IgD-negative memory B cell (primary cell): ENCODE measurements at regions not wholly inside any gene's neighbourhood (a gene's known extent, or its start where the extent isn't known, plus 50 kb on each side); places are given as distances from the start of the nearest gene placed in this dataset.

Experiments used
- H3K27ac Mint-ChIP-seq, 3 donors: one replicate each; pipeline ENCODE4 v1.8.0; 2020 to 2022; ENCODE audit warnings: mild to moderate bottlenecking in 3 of 3, mixed read lengths in 3 of 3, moderate library complexity in 1 of 3
- H3K27me3 Mint-ChIP-seq: one replicate; pipeline ENCODE4 v1.8.0; 2021; ENCODE audit warnings: mixed read lengths
- H3K36me3 Mint-ChIP-seq: one replicate; pipeline ENCODE4 v1.8.0; 2020; ENCODE audit warnings: mild to moderate bottlenecking, mixed read lengths
- H3K4me1 Mint-ChIP-seq, 3 donors: one replicate each; pipeline ENCODE4 v1.8.0; 2020 to 2022; ENCODE audit warnings: mixed read lengths in 3 of 3, mild to moderate bottlenecking in 1 of 3
- H3K4me3 Mint-ChIP-seq, 4 donors: one replicate each; pipeline ENCODE4 v1.8.0; 2020 to 2022; ENCODE audit warnings: mild to moderate bottlenecking in 4 of 4, mixed read lengths in 4 of 4, moderate library complexity in 3 of 4
- H3K9me3 Mint-ChIP-seq, 3 donors: one replicate each; pipeline ENCODE4 v1.8.0; 2020 to 2021; ENCODE audit warnings: mixed read lengths in 3 of 3, mild to moderate bottlenecking in 1 of 3

- Mint-ChIP-seq H3K27ac (no peak overlapping the region), H3K4me3 (no peak overlapping the region), H3K9me3 (no peaks in the 10 kb centered on the region), H3K27me3 (no peaks in the 10 kb centered on the region), H3K36me3 (no peaks in the 10 kb centered on the region), H3K4me1 (peaks cover 0 to 3% (median 0%) of the 10 kb centered on the region in 3 donors)
Observed at GRCh38 chr9:82601293-82601771, 461.6 kb downstream of the RASEF start.

DNA sequence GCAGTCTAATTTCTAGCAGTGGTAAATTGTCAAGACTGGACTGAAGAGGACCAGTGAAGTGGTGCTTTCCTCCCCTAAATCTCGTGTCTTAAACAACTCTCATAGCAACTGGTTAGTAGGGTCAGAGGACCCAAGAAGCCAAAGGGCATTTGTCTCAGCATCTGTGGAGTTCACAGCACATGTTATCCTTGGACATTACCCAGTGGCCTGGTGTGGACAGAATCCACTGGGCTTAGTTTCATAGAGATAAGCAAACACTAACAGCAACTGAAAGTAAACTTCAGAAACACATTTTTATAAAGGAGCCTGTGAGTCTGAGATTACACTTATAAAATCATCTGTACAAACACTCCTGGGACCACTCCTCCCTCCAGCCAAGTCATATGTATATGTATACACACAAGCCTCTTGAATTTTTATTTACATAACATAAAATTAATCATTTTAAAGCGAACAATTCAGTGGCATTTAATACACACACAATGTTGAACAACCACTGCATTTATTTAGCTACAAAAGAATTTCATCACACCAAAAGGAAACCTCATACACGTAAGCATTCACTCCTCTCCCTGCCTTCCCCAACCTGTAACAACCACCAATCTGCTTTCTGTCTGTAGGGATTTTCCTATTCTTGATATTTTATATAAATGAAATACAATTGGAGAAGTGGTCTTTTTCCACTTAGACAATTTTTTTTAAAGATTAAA is 457.8 kb downstream of the RASEF start:
- no peaks in the 10 kb centered on the region for H3K4me1 Mint-ChIP-seq
- H3K36me3 Mint-ChIP-seq: no peaks in the 10 kb centered on the region
- H3K27ac Mint-ChIP-seq: no peak overlapping the region
- H3K27me3 Mint-ChIP-seq: no peaks in the 10 kb centered on the region
- no peak overlapping the region for H3K4me3 Mint-ChIP-seq
- no peaks in the 10 kb centered on the region for H3K9me3 Mint-ChIP-seq

- Mint-ChIP-seq H3K4me1 (no peaks in the 10 kb centered on the region), H3K9me3 (no peaks in the 10 kb centered on the region), H3K4me3 (no peak overlapping the region), H3K27ac (no peak overlapping the region), H3K36me3 (no peaks in the 10 kb centered on the region), H3K27me3 (no peaks in the 10 kb centered on the region)
Observed at GRCh38 chr9:82605657-82606031, 457.3 kb downstream of the RASEF start.

GRCh38 chr9:82606071-82606470 is 456.9 kb downstream of the RASEF start:
- Mint-ChIP-seq H3K9me3 (no peaks in the 10 kb centered on the region), H3K27ac (no peak overlapping the region), H3K4me1 (no peaks in the 10 kb centered on the region)

GRCh38 chr9:82606492-82607382 is 456.2 kb downstream of the RASEF start:
- no peaks in the 10 kb centered on the region for H3K36me3 Mint-ChIP-seq
- H3K4me1 Mint-ChIP-seq: no peaks in the 10 kb centered on the region
- peak overlapping the region in 1 of 3 donors; percentile 23 for H3K27ac Mint-ChIP-seq
- H3K27me3 Mint-ChIP-seq: no peaks in the 10 kb centered on the region
- no peaks in the 10 kb centered on the region for H3K9me3 Mint-ChIP-seq
- H3K4me3 Mint-ChIP-seq: no peak overlapping the region

More at GRCh38 chr9:82606071-82606470, 456.9 kb downstream of the RASEF start:
- Mint-ChIP-seq H3K36me3 (no peaks in the 10 kb centered on the region), H3K4me3 (no peak overlapping the region), H3K27me3 (no peaks in the 10 kb centered on the region)

DNA sequence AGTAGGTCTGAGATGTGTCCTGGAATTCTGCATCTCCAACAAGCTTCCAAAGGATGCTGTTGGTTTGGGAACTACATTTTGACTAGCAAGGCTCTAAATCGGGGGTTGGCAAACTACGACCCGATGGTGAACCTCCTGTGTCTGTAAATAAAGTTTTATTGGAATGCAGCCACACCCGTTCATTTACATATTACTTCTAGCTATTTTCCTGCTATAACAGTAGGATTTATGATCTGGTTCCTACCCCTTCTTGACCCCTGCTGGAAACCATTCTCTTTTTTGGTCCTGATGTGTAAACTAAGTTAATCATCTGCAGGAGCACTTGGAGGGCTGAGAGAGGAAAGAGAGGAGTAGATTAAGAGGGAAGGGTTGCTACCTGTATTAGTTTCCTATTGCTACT is 454.5 kb downstream of the RASEF start:
- H3K27me3 Mint-ChIP-seq: no peaks in the 10 kb centered on the region
- no peak overlapping the region for H3K4me3 Mint-ChIP-seq
- no peaks in the 10 kb centered on the region for H3K36me3 Mint-ChIP-seq
- H3K4me1 Mint-ChIP-seq: no peaks in the 10 kb centered on the region
- no peaks in the 10 kb centered on the region for H3K9me3 Mint-ChIP-seq
- no peak overlapping the region for H3K27ac Mint-ChIP-seq

DNA sequence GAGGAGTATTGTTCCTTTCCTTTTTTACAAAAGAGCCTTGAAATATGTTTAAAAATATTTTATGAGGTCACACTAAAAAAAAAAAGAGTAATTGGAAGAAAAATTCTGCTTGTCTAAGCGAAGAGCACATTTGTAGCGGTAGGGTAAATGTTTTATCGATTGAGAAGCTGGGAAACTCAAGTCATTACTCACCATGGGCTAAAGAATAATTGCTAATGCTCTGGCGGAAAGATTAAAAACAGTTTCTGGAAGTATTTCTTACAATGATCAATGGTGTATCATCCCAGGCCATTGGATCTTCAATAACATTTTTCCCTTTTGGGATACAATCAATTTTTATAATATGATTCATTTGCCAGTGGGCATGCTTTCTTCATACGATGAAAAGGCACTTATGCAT is 450.0 kb downstream of the RASEF start:
- H3K36me3 Mint-ChIP-seq: no peaks in the 10 kb centered on the region
- no peaks in the 10 kb centered on the region for H3K9me3 Mint-ChIP-seq
- H3K4me1 Mint-ChIP-seq: no peaks in the 10 kb centered on the region
- no peak overlapping the region for H3K4me3 Mint-ChIP-seq
- H3K27ac Mint-ChIP-seq: no peak overlapping the region
- peaks cover under 1% of the 10 kb centered on the region for H3K27me3 Mint-ChIP-seq

GRCh38 chr9:82613498-82613897 is 449.4 kb downstream of the RASEF start:
- no peaks in the 10 kb centered on the region for H3K9me3 Mint-ChIP-seq
- peaks cover 1% of the 10 kb centered on the region for H3K27me3 Mint-ChIP-seq
- no peak overlapping the region for H3K27ac Mint-ChIP-seq
- H3K4me3 Mint-ChIP-seq: no peak overlapping the region
- H3K4me1 Mint-ChIP-seq: no peaks in the 10 kb centered on the region
- H3K36me3 Mint-ChIP-seq: no peaks in the 10 kb centered on the region

DNA sequence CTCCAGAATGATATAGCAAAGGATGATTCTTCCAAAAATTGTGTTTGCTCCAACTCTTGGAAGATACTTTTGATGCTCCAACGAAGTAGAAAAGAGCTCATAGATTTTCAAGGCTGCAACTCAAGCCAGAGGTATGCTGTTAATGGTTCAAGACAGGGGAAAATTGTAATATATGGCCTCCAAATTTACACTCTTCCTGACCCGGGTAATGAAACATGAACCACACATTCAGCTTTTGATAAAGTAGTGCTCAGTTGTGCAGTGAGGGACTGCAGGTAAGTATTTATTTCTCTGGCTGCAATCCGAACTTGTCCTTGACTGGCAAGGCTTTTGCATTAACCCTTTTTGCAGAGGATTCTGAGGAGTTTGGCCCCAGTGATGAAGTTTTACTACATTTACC is 446.4 kb downstream of the RASEF start:
- H3K27ac Mint-ChIP-seq: no peak overlapping the region
- peaks cover 2% of the 10 kb centered on the region for H3K36me3 Mint-ChIP-seq
- H3K4me3 Mint-ChIP-seq: no peak overlapping the region
- H3K27me3 Mint-ChIP-seq: peaks cover 1% of the 10 kb centered on the region
- H3K4me1 Mint-ChIP-seq: no peaks in the 10 kb centered on the region
- no peaks in the 10 kb centered on the region for H3K9me3 Mint-ChIP-seq

GRCh38 chr9:82621447-82621846 is 441.5 kb downstream of the RASEF start:
- H3K4me3 Mint-ChIP-seq: no peak overlapping the region
- no peak overlapping the region for H3K27ac Mint-ChIP-seq
- peaks cover 1% of the 10 kb centered on the region for H3K27me3 Mint-ChIP-seq
- H3K4me1 Mint-ChIP-seq: no peaks in the 10 kb centered on the region
- H3K36me3 Mint-ChIP-seq: peaks cover 2% of the 10 kb centered on the region
- no peaks in the 10 kb centered on the region for H3K9me3 Mint-ChIP-seq

DNA sequence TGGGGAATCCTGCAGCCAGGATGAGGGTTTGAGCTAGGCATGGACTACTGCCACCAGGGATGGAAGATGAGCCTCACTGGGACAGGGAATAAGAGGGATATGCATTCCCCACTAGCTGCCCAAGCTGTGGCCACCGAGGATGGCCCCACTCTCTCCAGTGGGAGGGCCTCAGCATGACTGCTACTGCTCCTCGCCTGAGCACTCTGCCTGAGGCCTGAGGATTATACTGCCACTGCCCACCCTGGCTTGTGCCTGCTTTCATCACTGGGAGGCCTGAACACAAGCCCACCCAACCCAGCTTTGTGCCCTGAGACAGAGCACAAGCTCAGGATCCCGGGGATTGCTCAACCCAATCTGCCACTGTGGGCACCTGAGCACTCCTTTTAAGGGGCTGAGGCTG is 425.6 kb downstream of the RASEF start:
- no peaks in the 10 kb centered on the region for H3K27me3 Mint-ChIP-seq
- no peak overlapping the region for H3K27ac Mint-ChIP-seq
- H3K9me3 Mint-ChIP-seq: peaks cover 1 to 20% (median 5%) of the 10 kb centered on the region in 3 donors
- H3K4me3 Mint-ChIP-seq: no peak overlapping the region
- no peaks in the 10 kb centered on the region for H3K4me1 Mint-ChIP-seq
- H3K36me3 Mint-ChIP-seq: no peaks in the 10 kb centered on the region

GRCh38 chr9:82645600-82645999 is 417.3 kb downstream of the RASEF start:
- peaks cover 3 to 11% (median 6%) of the 10 kb centered on the region in 3 donors for H3K9me3 Mint-ChIP-seq
- H3K27me3 Mint-ChIP-seq: no peaks in the 10 kb centered on the region
- no peak overlapping the region for H3K4me3 Mint-ChIP-seq
- no peaks in the 10 kb centered on the region for H3K36me3 Mint-ChIP-seq
- H3K4me1 Mint-ChIP-seq: no peaks in the 10 kb centered on the region
- no peak overlapping the region for H3K27ac Mint-ChIP-seq

DNA sequence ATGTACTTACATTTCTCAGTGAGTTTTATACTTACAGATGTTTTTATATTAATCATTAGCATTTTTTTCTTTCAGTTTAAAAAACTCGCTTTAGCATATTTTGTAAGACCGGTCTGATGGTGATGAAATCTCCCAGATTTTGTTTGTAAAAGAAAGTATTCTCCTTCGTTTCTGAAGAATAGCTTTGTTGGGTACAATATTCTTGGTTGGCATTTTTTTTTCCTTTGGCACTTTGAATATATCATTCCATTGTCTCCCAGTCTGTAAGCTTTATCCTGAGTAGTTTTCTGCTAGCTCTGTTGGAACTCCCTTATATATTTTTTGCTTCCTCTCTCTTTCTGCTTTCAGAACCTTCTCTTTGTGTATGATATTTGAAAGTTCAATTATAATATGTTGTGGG is 412.6 kb downstream of the RASEF start:
- Mint-ChIP-seq H3K9me3 (peaks cover 4 to 10% (median 7%) of the 10 kb centered on the region in 3 donors), H3K36me3 (no peaks in the 10 kb centered on the region), H3K27ac (no peak overlapping the region), H3K4me1 (no peaks in the 10 kb centered on the region), H3K4me3 (no peak overlapping the region), H3K27me3 (no peaks in the 10 kb centered on the region)

GRCh38 chr9:82651474-82651873 is 411.5 kb downstream of the RASEF start:
- Mint-ChIP-seq H3K27me3 (no peaks in the 10 kb centered on the region), H3K36me3 (no peaks in the 10 kb centered on the region), H3K4me1 (no peaks in the 10 kb centered on the region), H3K9me3 (peaks cover 4 to 10% (median 8%) of the 10 kb centered on the region in 3 donors), H3K4me3 (no peak overlapping the region), H3K27ac (peak overlapping the region in 1 of 3 donors; percentile 35)

DNA sequence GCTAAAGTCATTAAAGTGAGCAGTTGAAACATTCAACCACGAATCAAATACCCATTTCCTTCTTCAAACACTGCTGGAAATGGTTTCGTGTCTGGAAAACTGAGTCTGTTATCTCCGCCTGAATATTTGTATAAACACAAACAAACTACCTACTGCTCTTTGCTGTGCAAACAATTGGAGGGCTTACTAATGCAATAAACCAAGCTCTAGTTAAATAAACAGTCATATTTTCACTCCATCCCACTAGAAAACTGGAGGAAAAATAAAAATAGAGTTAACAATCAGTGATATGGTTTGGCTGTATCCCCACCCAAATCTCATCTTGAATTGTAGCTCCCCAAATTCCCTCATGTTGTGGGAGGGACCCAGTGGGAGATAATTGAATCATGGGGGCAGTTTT is 397.6 kb downstream of the RASEF start:
- Mint-ChIP-seq H3K4me3 (no peak overlapping the region), H3K36me3 (no peaks in the 10 kb centered on the region), H3K27me3 (no peaks in the 10 kb centered on the region), H3K27ac (no peak overlapping the region), H3K9me3 (peaks cover 0 to 3% (median 0%) of the 10 kb centered on the region in 3 donors), H3K4me1 (peaks cover 0 to 2% (median 0%) of the 10 kb centered on the region in 3 donors)
